Bronchial epithelial cell (primary cell): ENCODE measurements at regions not wholly inside any gene's neighbourhood (a gene's known extent, or its start where the extent isn't known, plus 50 kb on each side); places are given as distances from the start of the nearest gene placed in this dataset.

Experiments
- DNase-seq: peaks from one replicate; pipeline ENCODE4 v3.0.0-alpha.2; 2010; ENCODE audit warnings: low read depth
- FAIRE-seq: peaks from 2 replicates; lab custom pipeline; 2011; peaks lifted over from hg19 to GRCh38; lab: Jason Lieb, UNC
- H3K27me3 ChIP-seq: 2 replicates; pipeline ENCODE4 v1.5.1; 2011; ENCODE audit warnings: low read length; ENCODE audit not compliant: control insufficient read depth, insufficient read depth
- H3K36me3 ChIP-seq: 2 replicates; pipeline ENCODE4 v1.5.1; 2011; ENCODE audit warnings: low read length; ENCODE audit not compliant: control insufficient read depth, insufficient read depth
- H3K4me3 ChIP-seq: 2 replicates; pipeline ENCODE4 v1.5.1; 2011; ENCODE audit warnings: mild to moderate bottlenecking, low read depth, low read length, control low read depth
- CTCF ChIP-seq: IDR thresholded peaks from 2 replicates; pipeline ENCODE4 v1.5.1; 2011; ENCODE audit warnings: mild to moderate bottlenecking, moderate library complexity, low read length, control low read depth, inconsistent platforms; ENCODE audit not compliant: insufficient read depth, severe bottlenecking

DNA sequence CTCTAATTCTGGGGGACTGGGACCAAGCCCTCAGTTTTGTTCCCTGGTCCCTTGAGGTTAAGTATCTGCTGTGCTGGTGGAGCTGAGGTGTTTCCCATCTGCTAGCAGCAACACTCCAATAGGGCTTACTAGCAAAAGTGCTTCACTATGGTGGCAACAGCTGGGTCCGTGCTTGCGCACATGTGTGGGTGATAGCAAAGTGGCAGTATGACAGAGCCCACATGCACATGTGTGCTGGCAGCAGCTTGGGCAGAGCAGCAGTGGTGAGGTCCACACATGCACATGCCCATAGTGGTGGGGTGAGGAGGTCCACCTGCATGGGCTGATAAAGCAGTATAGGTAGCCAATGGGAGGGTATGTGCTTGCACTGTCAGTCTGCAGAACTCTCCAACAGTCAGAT is 1723.7 kb downstream of the SUCLG1 start:
- FAIRE-seq: no peak
- Histone ChIP-seq H3K27me3 (no peaks in the 10 kb centered on the region), H3K36me3 (no peaks in the 10 kb centered on the region), H3K4me3 (no peak overlapping the region)
- TF ChIP-seq CTCF: no peak
- no peak for DNase-seq

- FAIRE-seq (no peak), DNase-seq (no peak)
- H3K36me3 ChIP-seq: no peaks in the 10 kb centered on the region
- no peak overlapping the region for H3K4me3 ChIP-seq
- no peaks in the 10 kb centered on the region for H3K27me3 ChIP-seq
- no peak for TF ChIP-seq CTCF
These were observed 1727.3 kb downstream of the SUCLG1 start for GRCh38 chr2:82731824-82732223.

DNA sequence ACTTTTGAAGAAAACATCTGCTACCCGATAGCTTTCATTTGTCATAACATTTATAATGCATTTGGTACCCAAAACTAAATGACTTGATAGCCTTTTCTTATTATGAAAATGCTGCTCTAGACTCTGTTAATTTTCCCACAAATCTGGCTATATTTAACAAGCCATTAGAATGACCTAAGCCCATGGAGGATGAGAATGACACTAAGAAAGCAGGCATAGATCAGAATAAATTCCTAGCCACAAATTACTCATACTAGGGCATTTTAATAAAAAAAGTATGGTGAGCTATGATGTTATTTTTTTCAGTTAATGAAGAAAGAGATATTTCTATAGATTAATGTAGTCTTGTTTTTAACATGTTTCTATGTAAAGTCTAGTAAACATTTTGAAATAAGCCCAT is 1728.3 kb downstream of the SUCLG1 start:
- FAIRE-seq (no peak), DNase-seq (no peak)
- no peaks in the 10 kb centered on the region for H3K36me3 ChIP-seq
- TF ChIP-seq CTCF: no peak
- H3K27me3 ChIP-seq: no peaks in the 10 kb centered on the region
- H3K4me3 ChIP-seq: no peak overlapping the region

DNA sequence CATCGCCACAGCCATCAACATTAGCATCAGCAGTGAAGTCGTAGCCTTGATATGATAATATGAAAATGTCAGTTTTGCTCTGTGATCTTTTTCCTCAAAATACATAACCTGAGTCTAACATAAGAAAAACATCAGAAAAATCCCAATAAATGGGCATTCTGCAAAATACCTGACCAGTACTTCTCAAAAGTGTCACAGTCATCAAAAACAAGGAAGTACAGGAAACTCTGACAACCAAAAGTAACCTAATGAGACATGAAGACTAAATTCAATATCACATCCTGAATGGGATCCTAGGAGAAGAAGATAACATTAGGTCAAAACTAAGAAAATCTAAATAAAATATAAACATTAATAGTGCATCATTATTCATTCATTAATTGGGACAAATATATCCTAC is 1731.0 kb downstream of the SUCLG1 start:
- Histone ChIP-seq H3K4me3 (no peak overlapping the region), H3K27me3 (no peaks in the 10 kb centered on the region), H3K36me3 (no peaks in the 10 kb centered on the region)
- no peak for DNase-seq
- FAIRE-seq: no peak
- no peak for TF ChIP-seq CTCF

- no peak for TF ChIP-seq CTCF
- FAIRE-seq: no peak
- Histone ChIP-seq H3K36me3 (no peaks in the 10 kb centered on the region), H3K4me3 (no peak overlapping the region), H3K27me3 (no peaks in the 10 kb centered on the region)
- DNase-seq: no peak
These were observed 1750.4 kb downstream of the SUCLG1 start for GRCh38 chr2:82708681-82709080.

DNA sequence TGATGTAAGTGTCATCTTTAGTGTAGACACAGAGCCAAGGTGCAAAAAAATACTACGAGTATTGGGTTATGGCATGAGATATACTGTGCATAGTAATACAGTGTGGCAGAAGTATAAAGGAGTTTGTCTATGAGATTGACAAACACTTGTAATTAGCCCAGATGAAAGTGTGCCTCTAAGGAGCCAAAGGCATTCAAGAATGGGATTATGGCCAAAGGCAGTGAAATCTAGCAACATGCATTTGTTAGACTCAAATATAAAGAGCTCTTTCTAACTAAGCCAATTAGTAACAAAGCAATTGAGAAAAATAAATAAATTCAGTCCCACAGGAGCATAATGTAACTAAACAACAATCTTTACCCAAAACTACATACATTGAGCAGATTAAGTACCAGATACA is 1761.8 kb downstream of the SUCLG1 start:
- Histone ChIP-seq H3K36me3 (no peaks in the 10 kb centered on the region), H3K4me3 (no peak overlapping the region), H3K27me3 (no peaks in the 10 kb centered on the region)
- DNase-seq: no peak
- FAIRE-seq: no peak
- no peak for TF ChIP-seq CTCF
